HepG2 (cell line): ENCODE measurements at regions not wholly inside any gene's neighbourhood (a gene's known extent, or its start where the extent isn't known, plus 50 kb on each side); places are given as distances from the start of the nearest gene placed in this dataset.

Experiments used
- ATAC-seq: fragments of 200-7000 bp; cut with Tn5 transposase; 3 replicates; pipeline ENCODE4 v1.9.1; 2020; ENCODE audit warnings: mild to moderate bottlenecking, moderate library complexity
- BruUV-seq: library from RNA; stranded (reverse); fragments of 400-500 nt; replicated peaks from 2 replicates; lab custom pipeline; 2021; lab: Mats Ljungman, UMichigan
- CTCF ChIA-PET: fragments of 300-600 bp; formaldehyde crosslinking; extraction: SDS; loops from one replicate; lab custom pipeline; 2021; ENCODE audit warnings: low total read pairs, inconsistent platforms, low intra/inter-chr PET ratio; lab: Yijun Ruan, JAX
- POLR2A ChIA-PET: fragments of 350-600 bp; sonication (Branson Sonifier 250); formaldehyde crosslinking; loops from one replicate; lab custom pipeline; 2020; ENCODE audit warnings: antibody characterized with exemption, inconsistent platforms; lab: Yijun Ruan, JAX
- DNase-seq: peaks from one replicate; pipeline ENCODE4 v3.0.0-alpha.2; 2015; ENCODE audit warnings: low spot score
- FAIRE-seq: peaks from 3 replicates; lab custom pipeline; 2011; peaks lifted over from hg19 to GRCh38; lab: Jason Lieb, UNC
- H2AFZ ChIP-seq: one replicate; pipeline ENCODE4 v1.6.1; 2011; ENCODE audit warnings: low read length, inconsistent platforms
- H3K27ac ChIP-seq: fragments of 300-600 bp; 3 replicates; pipeline ENCODE4 v1.8.0; 2011; ENCODE audit warnings: mixed run types, mild to moderate bottlenecking, mixed read lengths, low read length, inconsistent platforms; ENCODE audit not compliant: insufficient read depth; ENCODE audit errors: extremely low read length
- H3K27me3 ChIP-seq, 2 experiments: fragments of 200-600 bp in 1 of 2; 2 replicates in 1 of 2; 3 replicates in 1 of 2; pipeline versions ENCODE4 v1.6.0 to v1.8.0; 2011; ENCODE audit warnings: low read length in 2 of 2, mild to moderate bottlenecking in 2 of 2, moderate library complexity in 2 of 2, inconsistent platforms in 1 of 2; ENCODE audit not compliant: insufficient read depth in 2 of 2, control insufficient read depth in 1 of 2
- H3K36me3 ChIP-seq, 2 experiments: fragments of 200-600 bp in 1 of 2; replicated peaks in 1 of 2; 2 replicates in 1 of 2; 3 replicates in 1 of 2; pipeline versions ENCODE4 v1.5.1 to v1.8.0; 2011; ENCODE audit warnings: low read length in 2 of 2, inconsistent platforms in 1 of 2; ENCODE audit not compliant: insufficient read depth in 2 of 2, control insufficient read depth in 1 of 2
- H3K4me1 ChIP-seq: 2 replicates; pipeline ENCODE4 v1.5.1; 2012; ENCODE audit warnings: low read length, inconsistent platforms; ENCODE audit not compliant: insufficient read depth
- H3K4me2 ChIP-seq: 2 replicates; pipeline ENCODE4 v1.6.0; 2011; ENCODE audit warnings: low read depth, low read length, inconsistent platforms
- H3K4me3 ChIP-seq, 3 experiments: fragments of 200-600 bp in 1 of 3; sonication (generic), shearing (Covaris generic) in 1 of 3; replicated peaks in 1 of 3; 2 replicates each; pipeline ENCODE4 v1.5.1; 2011 to 2016; ENCODE audit warnings: low read length in 3 of 3, inconsistent platforms in 2 of 3, low read depth in 2 of 3, mild to moderate bottlenecking in 2 of 3, control low read depth in 1 of 3, mixed read lengths in 1 of 3; ENCODE audit not compliant: insufficient read depth in 1 of 3
- H3K79me2 ChIP-seq: one replicate; pipeline ENCODE4 v1.6.1; 2011; ENCODE audit warnings: low read length, inconsistent platforms; ENCODE audit not compliant: insufficient read depth
- H3K9ac ChIP-seq: 2 replicates; pipeline ENCODE4 v1.6.0; 2011; ENCODE audit warnings: mild to moderate bottlenecking, low read depth, low read length, inconsistent platforms; ENCODE audit not compliant: insufficient read depth
- H3K9me3 ChIP-seq: 2 replicates; pipeline ENCODE4 v1.5.1; 2012; ENCODE audit warnings: mild to moderate bottlenecking, low read length
- H4K20me1 ChIP-seq: 2 replicates; pipeline ENCODE4 v1.6.0; 2011; ENCODE audit warnings: inconsistent platforms, mild to moderate bottlenecking, low read length, moderate library complexity; ENCODE audit not compliant: insufficient read depth
- ETV6 ChIP-seq: sonication (generic); formaldehyde crosslinking; conservative IDR thresholded peaks from 2 replicates; pipeline ENCODE4 v1.4.0; 2020; ENCODE audit warnings: missing genetic modification reagents
- ISX ChIP-seq: sonication (generic); formaldehyde crosslinking; conservative IDR thresholded peaks from 2 replicates; pipeline ENCODE4 v1.5.0; 2020; ENCODE audit warnings: missing genetic modification reagents
- KLF11 ChIP-seq: IDR thresholded peaks from 2 replicates; pipeline ENCODE4 v1.6.1; 2016; ENCODE audit warnings: missing compliant biosample characterization
- NCOA5 ChIP-seq: sonication (generic); formaldehyde crosslinking; IDR thresholded peaks from 2 replicates; pipeline ENCODE4 v1.4.0; 2020; ENCODE audit warnings: missing genetic modification reagents
- POLR2AphosphoS5 ChIP-seq: IDR thresholded peaks from 2 replicates; pipeline ENCODE4 v1.6.1; 2012; ENCODE audit warnings: low read depth, low read length
- ZNF562 ChIP-seq: sonication (generic); formaldehyde crosslinking; IDR thresholded peaks from 2 replicates; pipeline ENCODE4 v1.8.0; 2022; ENCODE audit warnings: missing genetic modification reagents, borderline replicate concordance
- WGBS: methylation state at CpG from one replicate; pipeline ENCODE4 v1.1.6; 2017; ENCODE audit warnings: low lambda C conversion rate; 5-methylcytosine and 5-hydroxymethylcytosine counted together
- in situ Hi-C: cut with HindIII; loops from 2 replicates; pipeline ENCODE4 v1.10.0; 2017; ENCODE audit warnings: low pct_unique_long_range_greater_than_20kb; ENCODE audit not compliant: extremely low pct_ligation_motif_present
- intact Hi-C: fragments of 100-400 bp; cut with micrococcal nuclease; formaldehyde crosslinking; loops from one replicate; pipeline ENCODE4 v1.10.0; 2022; ENCODE audit not compliant: unreplicated experiment
- TF ChIP-seq, protein P1 (sequence below): sonication (generic); formaldehyde crosslinking; IDR thresholded peaks from 2 replicates; pipeline ENCODE4 v1.8.0; 2022; ENCODE audit warnings: missing genetic modification reagents, low read depth, mild to moderate bottlenecking, borderline replicate concordance
- TF ChIP-seq, protein P2 (sequence below): sonication (generic); formaldehyde crosslinking; IDR thresholded peaks from 2 replicates; pipeline ENCODE4 v1.4.0; 2020; ENCODE audit warnings: missing genetic modification reagents, mild to moderate bottlenecking, borderline replicate concordance

DNA sequence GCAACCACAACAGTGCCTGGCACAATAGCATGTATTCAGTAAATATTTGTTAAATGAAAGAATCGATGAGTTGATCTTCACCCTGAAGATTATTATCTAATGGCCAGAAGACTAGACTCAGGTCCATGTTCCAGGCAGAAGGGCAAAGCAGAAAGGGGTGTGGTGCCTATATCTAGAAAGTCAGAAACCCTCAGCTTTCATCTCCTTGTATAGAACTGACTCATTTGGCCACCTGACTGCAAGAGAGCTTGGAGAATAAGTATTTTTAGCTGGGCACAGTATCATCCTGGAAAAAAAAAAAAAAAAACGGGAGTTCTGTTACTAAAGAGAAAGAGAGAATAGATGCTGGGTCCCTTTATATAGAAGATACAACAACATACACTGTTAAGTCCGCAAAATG, 69.7 kb upstream of the SPRED1 start (continued):
- TF ChIP-seq ZNF562 (CRISPR knock-in tag): no peak
- TF ChIP-seq, protein P1, sequence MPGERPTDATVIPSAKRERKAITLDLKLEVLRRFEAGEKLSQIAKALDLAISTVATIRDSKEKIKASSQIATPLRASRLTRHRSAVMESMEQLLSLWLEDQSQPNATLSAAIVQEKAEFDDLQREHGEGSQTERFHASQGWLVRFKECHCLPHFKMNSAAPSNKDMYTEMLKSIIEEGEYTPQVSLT: no peak
- TF ChIP-seq, protein P2, sequence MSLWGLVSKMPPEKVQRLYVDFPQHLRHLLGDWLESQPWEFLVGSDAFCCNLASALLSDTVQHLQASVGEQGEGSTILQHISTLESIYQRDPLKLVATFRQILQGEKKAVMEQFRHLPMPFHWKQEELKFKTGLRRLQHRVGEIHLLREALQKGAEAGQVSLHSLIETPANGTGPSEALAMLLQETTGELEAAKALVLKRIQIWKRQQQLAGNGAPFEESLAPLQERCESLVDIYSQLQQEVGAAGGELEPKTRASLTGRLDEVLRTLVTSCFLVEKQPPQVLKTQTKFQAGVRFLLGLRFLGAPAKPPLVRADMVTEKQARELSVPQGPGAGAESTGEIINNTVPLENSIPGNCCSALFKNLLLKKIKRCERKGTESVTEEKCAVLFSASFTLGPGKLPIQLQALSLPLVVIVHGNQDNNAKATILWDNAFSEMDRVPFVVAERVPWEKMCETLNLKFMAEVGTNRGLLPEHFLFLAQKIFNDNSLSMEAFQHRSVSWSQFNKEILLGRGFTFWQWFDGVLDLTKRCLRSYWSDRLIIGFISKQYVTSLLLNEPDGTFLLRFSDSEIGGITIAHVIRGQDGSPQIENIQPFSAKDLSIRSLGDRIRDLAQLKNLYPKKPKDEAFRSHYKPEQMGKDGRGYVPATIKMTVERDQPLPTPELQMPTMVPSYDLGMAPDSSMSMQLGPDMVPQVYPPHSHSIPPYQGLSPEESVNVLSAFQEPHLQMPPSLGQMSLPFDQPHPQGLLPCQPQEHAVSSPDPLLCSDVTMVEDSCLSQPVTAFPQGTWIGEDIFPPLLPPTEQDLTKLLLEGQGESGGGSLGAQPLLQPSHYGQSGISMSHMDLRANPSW (CRISPR knock-in tag): no peak
- TF ChIP-seq, all 625 proteins: peak for 0

DNA sequence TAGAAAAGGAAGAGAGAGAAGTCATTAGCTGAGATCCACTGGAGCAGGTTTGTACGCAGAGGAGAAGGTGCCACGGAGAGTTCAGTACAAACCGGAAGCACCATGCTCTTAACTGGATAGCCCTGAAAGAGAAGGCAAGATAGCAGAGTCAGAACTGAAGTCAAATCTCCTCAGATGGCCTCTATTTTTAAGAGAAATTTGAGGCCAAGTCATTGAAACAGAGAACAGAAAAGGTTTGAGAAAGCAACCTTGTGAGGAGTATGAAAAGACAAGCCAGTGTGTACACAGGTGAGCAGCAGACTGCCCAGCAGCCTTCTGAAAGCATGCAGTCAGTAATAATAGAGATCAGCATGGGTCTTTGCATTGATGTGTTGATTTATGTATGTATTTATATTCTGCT, 66.1 kb upstream of the SPRED1 start:
- ATAC-seq (no peak), FAIRE-seq (no peak), DNase-seq (no peak)
- intact Hi-C loops (no loop called here), in situ Hi-C loops (no loop called here)
- TF ChIP-seq ETV6 (CRISPR knock-in tag) (no peak), KLF11 (CRISPR knock-in tag) (no peak), ISX (no peak), POLR2AphosphoS5 (no peak), NCOA5 (CRISPR knock-in tag) (no peak)
- Histone ChIP-seq H3K9me3 (no peaks in the 10 kb centered on the region), H2AFZ (no peak overlapping the region), H3K36me3 (no peaks in the 10 kb centered on the region), H3K79me2 (no peaks in the 10 kb centered on the region), H3K4me3 (no peak overlapping the region), H3K27me3 (peaks cover 0 to 3% of the 10 kb centered on the region in 2 experiments; a peak in 1 of 5 replicates), H3K4me1 (peaks cover 12% of the 10 kb centered on the region), H3K27ac (no peak overlapping the region), H3K4me2 (no peak overlapping the region), H4K20me1 (no peaks in the 10 kb centered on the region), H3K9ac (no peak overlapping the region)
- no TSS peak for BruUV-seq
- WGBS: 17% methylated on average over 3 of the region's 3 CpGs
- ChIA-PET CTCF (no interaction called here), POLR2A (no interaction called here)
